Hepatocyte (in vitro differentiated cells): ENCODE measurements at regions not wholly inside any gene's neighbourhood (a gene's known extent, or its start where the extent isn't known, plus 50 kb on each side); places are given as distances from the start of the nearest gene placed in this dataset.

Source experiments
- CTCF ChIP-seq: fragments of 200-600 bp; sonication (generic); IDR thresholded peaks from 2 replicates; pipeline ENCODE4 v1.5.1; 2016; ENCODE audit warnings: antibody characterized with exemption, mild to moderate bottlenecking; ENCODE audit not compliant: poor library complexity
- EZH2 ChIP-seq: fragments of 200-600 bp; sonication (generic); IDR thresholded peaks from 2 replicates; pipeline ENCODE4 v1.6.1; 2016; ENCODE audit warnings: antibody characterized with exemption, mild to moderate bottlenecking, borderline replicate concordance

- TF ChIP-seq CTCF (no peak), EZH2 (no peak)
Measured at GRCh38 chr9:134560654-134561053, 80.9 kb upstream of the COL5A1 start.
